Stimulated activated CD8-positive, alpha-beta memory T cell treated with anti-CD3 and anti-CD28 coated beads, Interleukin-7, amount 100 ng/mL, for 24 hours (primary cell): ENCODE measurements at regions not wholly inside any gene's neighbourhood (a gene's known extent, or its start where the extent isn't known, plus 50 kb on each side); places are given as distances from the start of the nearest gene placed in this dataset.
"Not testable (repeated sequence)": the region's sequence is repeated elsewhere in the genome, so short reads cannot be mapped to it uniquely, and the experiment has no call there.

Source experiments
- DNase-seq: peaks from one replicate; pipeline ENCODE4 v3.0.0-alpha.2; 2020; ENCODE audit warnings: low read depth

DNA sequence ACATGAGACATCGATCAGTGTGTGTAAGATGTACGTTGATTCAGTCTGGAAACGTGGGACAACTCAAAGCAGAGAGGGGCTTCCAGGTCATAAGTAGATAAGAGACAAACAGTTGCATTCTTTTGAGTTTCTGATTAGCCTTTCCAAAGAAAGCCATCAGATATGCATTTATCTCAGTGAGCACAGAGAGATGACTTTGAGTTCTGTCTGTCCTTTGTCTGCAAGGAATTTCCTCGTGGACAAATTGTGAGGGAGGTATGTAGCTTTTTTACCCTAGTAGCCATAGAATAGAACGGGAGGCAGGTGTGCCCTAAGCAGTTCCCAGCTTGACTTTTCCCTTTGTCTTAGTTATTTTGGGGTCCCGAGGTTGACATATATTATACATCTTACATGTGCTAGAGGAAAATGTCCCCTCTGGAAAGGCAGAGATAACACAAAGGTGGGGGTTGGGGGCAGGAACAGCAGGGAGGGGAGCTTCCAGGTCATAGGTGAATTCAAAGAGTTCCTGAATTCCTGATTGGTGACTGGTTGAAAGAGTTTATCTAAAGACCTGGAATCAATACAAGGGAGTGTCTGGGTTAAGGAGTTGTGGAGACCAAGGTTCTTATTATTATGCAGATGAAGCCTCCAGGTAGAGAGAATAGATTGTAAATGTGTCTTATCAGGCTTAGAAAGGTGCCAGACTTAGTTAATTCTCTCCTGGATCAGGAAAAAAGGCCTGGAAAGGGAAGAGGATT is 237.0 kb downstream of the NFATC2 start:
- no peak for DNase-seq

- DNase-seq = no peak
Observed at GRCh38 chr20:51303731-51304670, 238.5 kb downstream of the NFATC2 start.

DNA sequence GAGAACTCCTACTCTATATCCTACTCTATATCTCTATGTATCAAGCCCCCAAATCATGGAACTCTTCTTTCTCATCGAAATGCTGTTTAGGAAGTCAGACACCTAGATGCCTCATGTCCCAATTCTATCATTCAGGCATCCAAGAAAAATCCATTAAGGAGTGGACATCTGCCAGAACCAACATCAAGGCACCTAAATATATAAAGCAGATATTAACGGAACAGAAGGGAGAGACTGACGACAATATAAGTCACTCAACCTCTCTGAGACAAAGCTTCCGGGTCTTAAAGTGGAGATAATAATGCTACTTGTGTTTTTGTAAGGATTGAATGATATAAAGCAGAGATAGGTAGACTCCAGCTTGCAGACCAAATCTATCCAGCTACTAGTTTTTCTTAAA is 241.5 kb downstream of the NFATC2 start:
- DNase-seq = no peak

- no peak for DNase-seq
Observed at GRCh38 chr20:51300104-51300503, 242.4 kb downstream of the NFATC2 start.

GRCh38 chr20:51299413-51299812 is 243.1 kb downstream of the NFATC2 start:
- no peak for DNase-seq

DNA sequence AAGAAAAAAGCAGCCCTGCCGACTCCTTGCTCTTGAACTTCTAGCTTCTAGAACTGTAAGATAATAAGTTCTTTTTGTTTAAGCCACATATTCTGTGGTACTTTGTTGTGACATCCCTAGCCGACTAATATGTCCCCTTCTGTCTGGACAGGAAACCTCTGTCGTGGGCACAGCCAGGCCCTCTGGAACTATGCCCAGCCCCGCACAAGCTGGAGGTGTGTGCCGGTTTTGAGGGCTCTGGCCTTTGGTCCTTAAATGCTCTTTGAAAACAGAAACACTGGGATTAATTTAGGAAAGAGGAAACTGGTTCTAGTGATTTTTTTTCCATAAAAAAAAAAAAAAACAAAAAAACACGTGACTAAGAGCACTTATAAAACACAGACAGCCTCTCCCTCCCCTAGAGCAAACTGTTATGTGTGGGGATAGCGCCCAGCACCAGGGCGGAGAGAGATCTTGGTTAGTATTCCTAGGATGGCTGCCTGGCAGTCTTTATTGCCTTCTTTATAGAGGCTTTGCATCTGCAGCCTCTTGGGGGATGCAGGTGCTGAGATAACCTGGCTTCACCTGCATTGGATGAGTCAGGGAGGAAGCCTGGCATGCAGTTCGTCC is 244.3 kb downstream of the NFATC2 start:
- DNase-seq = no peak

DNA sequence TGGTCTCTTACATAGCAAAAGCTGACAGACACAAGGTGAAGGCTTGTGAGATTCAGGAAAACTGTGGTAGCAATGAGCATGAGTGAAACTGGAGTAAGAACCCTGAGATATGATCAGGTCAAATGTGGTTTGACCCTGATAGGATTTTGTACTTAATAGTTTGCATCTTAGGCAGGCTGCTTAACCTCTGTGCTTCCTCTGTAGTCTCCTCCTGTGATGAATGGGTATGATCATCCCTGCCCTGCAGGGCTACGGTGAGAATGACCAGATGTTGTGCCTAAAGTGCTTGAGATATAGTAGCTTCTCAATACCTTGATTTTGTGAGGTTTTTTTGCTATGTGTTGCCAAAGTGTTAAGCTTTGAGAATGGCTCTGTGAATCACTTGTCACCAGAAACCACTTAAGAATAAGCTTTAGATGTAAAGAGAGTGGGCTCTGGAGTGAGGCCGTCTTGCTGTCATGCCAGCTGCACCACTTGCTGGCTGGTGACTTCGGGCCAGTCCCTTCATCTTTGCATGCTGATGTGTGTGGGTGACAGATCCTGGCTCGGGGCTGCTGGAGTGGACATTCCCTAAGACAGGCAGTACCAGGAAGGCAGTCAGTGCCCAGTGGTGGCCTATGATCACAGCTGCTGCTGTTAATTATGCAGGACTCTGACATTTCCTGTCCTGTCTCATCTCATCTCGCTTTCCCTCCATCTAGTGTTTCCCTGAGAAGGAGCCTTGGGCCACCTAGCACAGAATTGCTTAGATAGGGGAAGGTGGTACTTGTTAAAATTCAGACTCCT is 254.7 kb downstream of the NFATC2 start:
- DNase-seq = no peak

- no peak for DNase-seq
Observed at GRCh38 chr20:51286758-51287157, 255.8 kb downstream of the NFATC2 start.

- no peak for DNase-seq
Observed at GRCh38 chr20:51285684-51286083, 256.8 kb downstream of the NFATC2 start.

- no peak for DNase-seq
Observed at GRCh38 chr20:51284871-51285270, 257.6 kb downstream of the NFATC2 start.

- DNase-seq = no peak
Observed at GRCh38 chr20:51284176-51284575, 258.3 kb downstream of the NFATC2 start.

- no peak for DNase-seq
Observed at GRCh38 chr20:51281521-51281920, 258.6 kb upstream of the KCNG1 start.

DNA sequence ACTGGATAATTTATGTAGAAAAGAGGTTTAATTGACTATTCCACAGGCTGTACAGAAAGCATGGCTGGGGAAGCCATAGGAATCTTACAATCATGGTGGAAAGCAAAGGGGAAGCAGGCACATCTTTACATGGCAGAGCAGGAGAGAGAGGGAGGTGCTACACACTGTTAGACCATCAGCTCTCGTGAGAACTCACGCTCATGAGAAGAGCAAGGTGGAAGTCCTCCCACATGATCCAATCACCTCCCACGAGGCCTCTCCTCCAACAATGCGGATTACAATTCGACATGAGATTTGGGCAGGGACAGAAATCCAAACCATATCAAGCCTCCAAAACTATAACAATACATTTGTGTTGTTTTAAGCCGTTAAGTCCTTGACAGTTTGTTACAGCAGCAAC is 257.1 kb upstream of the KCNG1 start:
- no peak for DNase-seq

GRCh38 chr20:51277961-51278360 is 255.1 kb upstream of the KCNG1 start:
- no peak for DNase-seq

DNA sequence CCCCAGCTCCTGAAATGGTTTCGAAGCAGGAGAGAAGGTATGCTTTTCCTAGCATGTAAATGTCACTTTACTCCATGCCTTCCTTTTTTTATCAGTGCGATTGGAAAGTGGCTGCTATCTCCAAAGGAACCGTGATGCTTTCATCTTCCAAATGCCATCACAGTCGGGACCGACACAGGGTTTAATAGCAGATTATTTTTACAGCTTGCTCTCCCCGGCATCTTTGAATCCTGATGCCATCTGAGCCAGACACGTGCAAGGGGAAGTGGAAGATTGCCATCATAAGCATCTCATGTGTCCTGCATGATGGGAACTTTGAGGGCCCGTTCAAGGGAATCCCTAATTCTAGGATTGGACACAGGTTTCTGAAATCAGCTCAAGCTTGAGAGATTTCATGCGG is 253.4 kb upstream of the KCNG1 start:
- DNase-seq = no peak

- DNase-seq = no peak
Observed at GRCh38 chr20:51275826-51276225, 252.9 kb upstream of the KCNG1 start.

GRCh38 chr20:51275181-51275580 is 252.3 kb upstream of the KCNG1 start:
- no peak for DNase-seq

DNA sequence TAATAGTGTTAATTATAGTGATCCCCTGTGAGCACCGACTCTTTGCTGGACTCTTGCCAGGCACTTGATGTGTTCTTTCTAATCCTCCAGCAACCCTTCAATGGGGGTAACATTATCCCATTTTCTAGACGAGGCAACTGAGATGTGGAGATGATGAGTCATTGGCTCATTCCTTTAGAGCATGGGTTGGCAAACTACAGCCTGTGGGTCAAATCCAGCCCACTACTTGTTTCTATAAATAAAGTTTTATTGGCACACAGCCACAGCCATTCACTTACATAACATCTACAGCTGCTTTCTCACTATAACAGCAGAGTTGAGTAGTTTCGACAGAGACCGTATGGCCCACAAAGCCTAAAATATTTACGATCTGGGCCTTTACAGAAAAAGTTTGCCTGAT is 249.5 kb upstream of the KCNG1 start:
- no peak for DNase-seq

DNA sequence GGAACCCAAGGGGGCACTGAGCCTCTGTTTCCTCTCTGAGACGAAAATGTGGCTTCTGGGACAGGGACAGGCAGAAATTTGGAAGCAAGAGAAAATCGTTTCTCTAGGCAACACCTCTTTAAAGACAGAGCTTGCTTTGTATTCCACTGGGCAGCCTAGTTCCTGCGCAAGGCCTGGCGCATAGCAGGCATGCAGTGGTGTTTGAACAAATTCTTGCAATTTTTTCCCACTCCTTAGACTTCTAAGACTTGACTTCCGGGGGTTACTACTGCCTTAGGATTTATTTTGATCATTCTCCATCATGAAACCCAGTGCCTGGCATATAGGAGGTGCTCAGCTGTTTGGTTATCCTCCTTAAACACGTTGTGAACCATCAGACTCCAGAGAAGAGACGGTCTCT is 249.0 kb upstream of the KCNG1 start:
- no peak for DNase-seq

DNA sequence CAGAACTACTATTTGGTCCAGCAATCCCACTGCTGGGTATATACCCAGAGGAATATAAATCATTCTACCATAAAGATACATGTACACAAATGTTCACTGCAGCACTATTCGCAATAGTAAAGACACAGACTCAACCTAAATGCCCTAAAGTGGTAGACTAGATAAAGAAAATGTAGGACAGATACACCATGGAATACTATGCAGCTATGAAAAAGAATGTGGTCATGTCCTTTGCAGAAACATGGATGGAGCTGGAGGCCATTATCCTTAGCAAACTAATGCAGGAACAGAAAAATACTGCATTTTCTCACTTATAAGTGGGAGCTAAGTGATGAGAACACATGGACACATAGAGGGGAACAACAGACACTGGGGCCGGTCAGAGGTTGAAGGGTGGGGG is 248.4 kb upstream of the KCNG1 start:
- DNase-seq = not testable (repeated sequence)

GRCh38 chr20:51269671-51270070 is 246.8 kb upstream of the KCNG1 start:
- DNase-seq = no peak

DNA sequence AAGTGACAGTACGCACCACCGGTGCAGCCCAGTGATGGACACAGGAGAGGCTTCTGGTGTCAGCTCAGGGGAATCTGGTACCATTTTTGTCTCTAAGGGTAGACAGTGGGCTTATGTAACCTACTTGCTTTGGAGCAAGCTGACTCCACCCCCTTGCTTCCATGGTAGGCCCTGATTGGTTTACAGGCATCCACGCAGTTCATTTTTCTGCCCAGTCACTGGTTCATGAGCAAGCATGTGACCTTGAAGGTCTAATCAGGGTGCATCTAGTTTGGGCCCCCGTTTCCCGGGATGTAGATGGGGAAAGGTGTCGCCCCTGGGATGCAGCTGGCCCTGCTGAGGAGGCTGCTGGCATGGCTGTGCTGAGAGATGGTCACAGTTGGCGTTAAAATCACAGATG is 244.8 kb upstream of the KCNG1 start:
- DNase-seq = no peak
